ENCODE measurements at regions not wholly inside any gene's neighbourhood (a gene's known extent, or its start where the extent isn't known, plus 50 kb on each side); places are given as distances from the start of the nearest gene placed in this dataset.

DNA sequence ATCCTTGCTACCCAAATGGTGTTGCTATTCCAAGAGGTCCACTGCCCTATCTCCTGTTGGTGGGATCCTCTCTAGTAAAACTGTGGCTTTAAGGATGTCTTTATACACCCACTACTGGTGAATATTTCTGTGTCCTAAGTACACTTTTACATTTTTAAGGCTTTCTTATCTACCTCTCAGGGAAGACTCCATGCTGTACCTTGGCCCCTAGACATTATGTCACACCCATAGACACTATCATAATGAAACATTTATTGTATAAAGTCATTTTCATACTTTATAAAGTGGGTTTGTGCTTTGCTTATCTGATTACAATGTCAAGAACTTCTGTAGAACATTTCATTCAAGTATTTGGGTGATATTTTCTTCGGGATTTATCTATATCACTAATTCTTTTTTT, 270.3 kb upstream of the SNX7 start:
- Histone ChIP-seq H3K9me3 (ENCODE audit: low read depth, low read length, poor library complexity, severe bottlenecking) (no peaks in the 10 kb centered on the region), H3K36me3 (ENCODE audit: insufficient read depth, low read length, poor library complexity, severe bottlenecking) (no peaks in the 10 kb centered on the region), H3K27me3 (replicated peaks; ENCODE audit: insufficient read depth, low read depth, low read length, poor library complexity) (no peaks in the 10 kb centered on the region), H3K4me3 (ENCODE audit: low read depth, low read length, poor library complexity, severe bottlenecking) (no peak overlapping the region), H3K27ac (ENCODE audit: low read depth, low read length, poor library complexity, severe bottlenecking) (no peak overlapping the region), H3K4me1 (ENCODE audit: insufficient read depth, low read length, poor library complexity, severe bottlenecking) (peaks cover 38% of the 10 kb centered on the region)
- POLR2A ChIA-PET (ENCODE audit: low non-redundant PET), result no interaction called here
- CTCF ChIA-PET, result no interaction called here
- intact Hi-C loops (cut with micrococcal nuclease; ENCODE audit: unreplicated experiment), result no loop called here
- no TSS peak for BruUV-seq (replicated peaks)
- no peak for TF ChIP-seq EZH2 (IDR thresholded peaks at IDR 0.05; ENCODE audit: borderline replicate concordance, low read depth, low read length, poor library complexity, severe bottlenecking)
- TF ChIP-seq, protein P1, sequence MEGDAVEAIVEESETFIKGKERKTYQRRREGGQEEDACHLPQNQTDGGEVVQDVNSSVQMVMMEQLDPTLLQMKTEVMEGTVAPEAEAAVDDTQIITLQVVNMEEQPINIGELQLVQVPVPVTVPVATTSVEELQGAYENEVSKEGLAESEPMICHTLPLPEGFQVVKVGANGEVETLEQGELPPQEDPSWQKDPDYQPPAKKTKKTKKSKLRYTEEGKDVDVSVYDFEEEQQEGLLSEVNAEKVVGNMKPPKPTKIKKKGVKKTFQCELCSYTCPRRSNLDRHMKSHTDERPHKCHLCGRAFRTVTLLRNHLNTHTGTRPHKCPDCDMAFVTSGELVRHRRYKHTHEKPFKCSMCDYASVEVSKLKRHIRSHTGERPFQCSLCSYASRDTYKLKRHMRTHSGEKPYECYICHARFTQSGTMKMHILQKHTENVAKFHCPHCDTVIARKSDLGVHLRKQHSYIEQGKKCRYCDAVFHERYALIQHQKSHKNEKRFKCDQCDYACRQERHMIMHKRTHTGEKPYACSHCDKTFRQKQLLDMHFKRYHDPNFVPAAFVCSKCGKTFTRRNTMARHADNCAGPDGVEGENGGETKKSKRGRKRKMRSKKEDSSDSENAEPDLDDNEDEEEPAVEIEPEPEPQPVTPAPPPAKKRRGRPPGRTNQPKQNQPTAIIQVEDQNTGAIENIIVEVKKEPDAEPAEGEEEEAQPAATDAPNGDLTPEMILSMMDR (conservative IDR thresholded peaks at IDR 0.05; ENCODE audit: low read depth, low read length), result no peak
- no peak for DNase-seq (ENCODE audit: low spot score)

DNA sequence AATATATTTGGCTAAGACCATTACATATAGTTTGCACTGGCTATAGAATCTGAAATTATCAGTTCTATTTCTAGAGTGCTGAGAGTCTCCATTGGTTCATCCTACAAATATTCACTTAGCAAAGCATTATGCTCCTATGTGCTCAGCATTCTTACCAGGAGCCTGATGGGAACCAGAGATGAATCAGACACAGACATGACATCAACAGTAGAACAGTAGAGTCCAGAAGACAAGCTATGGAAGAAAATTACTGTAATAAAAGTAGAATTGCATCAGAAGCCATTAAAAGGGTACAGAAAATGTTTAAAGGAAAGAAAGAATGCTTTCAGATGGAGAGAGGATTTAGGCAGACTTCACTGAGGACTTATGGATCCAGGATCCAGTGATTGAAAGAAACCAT, 271.7 kb upstream of the SNX7 start:
- no peak for TF ChIP-seq EZH2 (IDR thresholded peaks at IDR 0.05; ENCODE audit: borderline replicate concordance, low read depth, low read length, poor library complexity, severe bottlenecking)
- TF ChIP-seq, protein P1 (conservative IDR thresholded peaks at IDR 0.05; ENCODE audit: low read depth, low read length), result no peak
- peaks cover 52% of the 10 kb centered on the region for H3K4me1 ChIP-seq (ENCODE audit: insufficient read depth, low read length, poor library complexity, severe bottlenecking)
- no peaks in the 10 kb centered on the region for H3K36me3 ChIP-seq (ENCODE audit: insufficient read depth, low read length, poor library complexity, severe bottlenecking)
- no peak overlapping the region for H3K4me3 ChIP-seq (ENCODE audit: low read depth, low read length, poor library complexity, severe bottlenecking)
- DNase-seq (ENCODE audit: low spot score), result peak; percentile 43
- peak overlapping the region; percentile 68 for H3K27ac ChIP-seq (ENCODE audit: low read depth, low read length, poor library complexity, severe bottlenecking)
- no peaks in the 10 kb centered on the region for H3K27me3 ChIP-seq (replicated peaks; ENCODE audit: insufficient read depth, low read depth, low read length, poor library complexity)
- intact Hi-C loops (cut with micrococcal nuclease; ENCODE audit: unreplicated experiment), result no loop called here
- no peaks in the 10 kb centered on the region for H3K9me3 ChIP-seq (ENCODE audit: low read depth, low read length, poor library complexity, severe bottlenecking)
- no TSS peak for BruUV-seq (replicated peaks)
- ChIA-PET POLR2A (ENCODE audit: low non-redundant PET) (no interaction called here), CTCF (no interaction called here)

DNA sequence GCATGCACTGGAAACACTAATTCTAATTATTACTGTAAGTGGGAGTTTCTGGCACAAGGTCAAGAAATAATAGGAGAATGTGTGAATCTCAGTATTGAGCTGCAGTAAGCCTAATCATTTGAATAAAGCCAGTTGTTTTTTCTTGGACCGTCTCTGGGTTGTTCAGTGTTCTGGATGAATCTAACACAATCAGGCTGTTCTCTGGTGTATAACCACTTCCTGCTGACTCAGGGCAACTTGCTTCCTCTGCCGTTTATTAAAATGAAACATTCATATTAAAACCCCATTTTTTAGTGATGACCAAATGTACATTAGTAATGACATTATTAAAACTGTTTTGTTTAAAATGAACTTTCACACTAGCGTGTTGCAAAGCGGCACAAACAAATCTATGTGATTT, 273.1 kb upstream of the SNX7 start:
- Histone ChIP-seq H3K27ac (ENCODE audit: low read depth, low read length, poor library complexity, severe bottlenecking) (peak overlapping the region; percentile 68), H3K27me3 (replicated peaks; ENCODE audit: insufficient read depth, low read depth, low read length, poor library complexity) (no peaks in the 10 kb centered on the region), H3K4me3 (ENCODE audit: low read depth, low read length, poor library complexity, severe bottlenecking) (no peak overlapping the region), H3K9me3 (ENCODE audit: low read depth, low read length, poor library complexity, severe bottlenecking) (no peaks in the 10 kb centered on the region), H3K36me3 (ENCODE audit: insufficient read depth, low read length, poor library complexity, severe bottlenecking) (no peaks in the 10 kb centered on the region), H3K4me1 (ENCODE audit: insufficient read depth, low read length, poor library complexity, severe bottlenecking) (peaks cover 65% of the 10 kb centered on the region)
- TF ChIP-seq EZH2 (IDR thresholded peaks at IDR 0.05; ENCODE audit: borderline replicate concordance, low read depth, low read length, poor library complexity, severe bottlenecking), result no peak
- TF ChIP-seq, protein P1 (conservative IDR thresholded peaks at IDR 0.05; ENCODE audit: low read depth, low read length), result no peak
- intact Hi-C loops (cut with micrococcal nuclease; ENCODE audit: unreplicated experiment), result no loop called here
- BruUV-seq (replicated peaks), result no TSS peak
- DNase-seq (ENCODE audit: low spot score), result peak; percentile 86
- CTCF ChIA-PET, result no interaction called here
- POLR2A ChIA-PET (ENCODE audit: low non-redundant PET), result no interaction called here

Data from A673 (cell line).